ENCODE measurements at regions not wholly inside any gene's neighbourhood (a gene's known extent, or its start where the extent isn't known, plus 50 kb on each side); places are given as distances from the start of the nearest gene placed in this dataset.
"Not testable (repeated sequence)": the region's sequence is repeated elsewhere in the genome, so short reads cannot be mapped to it uniquely, and the experiment has no call there.

DNA sequence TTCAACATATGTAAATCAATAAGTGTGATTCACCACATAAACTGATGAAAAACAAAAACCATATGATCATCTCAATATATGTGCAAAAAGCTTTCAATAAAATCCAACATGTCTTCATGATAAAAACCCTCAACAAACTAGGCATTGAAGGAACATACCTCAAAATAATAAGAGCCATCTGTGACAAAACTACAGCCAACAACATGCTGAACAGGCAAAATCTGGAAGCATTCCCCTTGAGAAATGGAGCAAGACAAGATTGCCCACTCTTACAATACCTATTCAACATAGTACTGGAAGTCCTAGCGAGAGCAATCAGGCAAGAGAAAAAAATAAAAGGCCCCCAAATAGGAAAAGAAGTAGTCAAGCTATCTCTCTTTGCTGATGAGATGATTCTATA lies 76.5 kb downstream of the OTOR start:
- H3K27me3 ChIP-seq (ENCODE audit: control insufficient read depth, insufficient read depth, low read length), result no peaks in the 10 kb centered on the region
- H3K36me3 ChIP-seq (ENCODE audit: control insufficient read depth, insufficient read depth, low read length), result no peaks in the 10 kb centered on the region
- H3K4me1 ChIP-seq (ENCODE audit: control insufficient read depth, insufficient read depth, low read length), result no peaks in the 10 kb centered on the region
- no peak overlapping the region for H3K9ac ChIP-seq (ENCODE audit: low read depth, low read length)
- 0 out of 2 replicates have a peak, but pooled peaks cover 3% of the 10 kb centered on the region for H3K9me3 ChIP-seq (ENCODE audit: control insufficient read depth, insufficient read depth, low read length)
- no peak overlapping the region for H3K4me3 ChIP-seq (ENCODE audit: low read depth, low read length)
- H3K27ac ChIP-seq (ENCODE audit: low read depth, low read length), result no peak overlapping the region

DNA sequence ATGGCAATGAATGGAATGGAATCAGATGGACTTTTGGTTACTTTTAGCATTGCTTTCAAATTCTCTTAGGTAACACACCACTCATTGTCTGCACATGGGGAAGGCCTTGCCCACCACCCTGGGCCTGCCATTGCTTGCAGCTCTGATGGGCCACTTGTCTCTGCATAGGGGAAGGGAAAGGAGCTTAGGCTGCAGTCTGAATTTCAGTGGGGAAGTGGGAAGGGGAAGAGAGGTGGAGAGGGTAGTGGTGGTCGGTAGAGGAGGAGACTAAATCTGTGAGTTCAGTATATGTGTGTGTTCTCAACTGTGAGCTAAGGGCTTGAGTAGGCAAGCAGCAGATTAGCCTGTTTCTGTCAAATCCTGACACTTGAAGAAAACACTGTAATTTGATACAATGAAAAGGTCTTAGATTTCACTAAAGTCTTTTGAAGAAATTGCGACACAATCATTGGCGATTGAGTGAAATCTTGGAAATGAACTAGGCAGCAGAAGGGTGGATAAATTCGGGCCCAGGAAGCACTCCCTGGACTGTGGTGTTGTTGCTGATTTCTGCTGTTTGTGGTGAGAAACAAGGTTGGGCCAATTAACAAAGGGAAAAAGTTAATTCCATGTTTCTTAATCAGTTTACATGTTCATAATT lies 80.6 kb downstream of the OTOR start:
- H3K9ac ChIP-seq (ENCODE audit: low read depth, low read length), result no peak overlapping the region

DNA sequence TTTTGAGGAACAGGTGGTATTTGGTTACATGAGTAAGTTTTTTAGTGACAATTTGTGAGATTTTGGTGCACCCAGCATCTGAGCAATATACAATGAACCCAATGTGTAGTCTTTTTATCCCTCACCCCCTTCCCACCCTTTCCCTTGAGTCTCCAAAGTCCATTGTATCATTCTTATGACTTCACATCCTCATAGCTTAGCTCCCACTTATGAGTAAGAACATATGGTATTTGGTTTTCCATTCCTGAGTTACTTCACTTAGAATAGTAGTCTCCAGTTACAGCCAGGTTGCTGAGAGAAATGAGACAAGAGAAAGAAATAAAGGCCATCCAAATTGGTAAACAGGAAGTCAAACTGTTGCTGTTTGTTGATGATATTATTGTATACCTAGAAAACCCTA lies 87.5 kb downstream of the OTOR start:
- not testable (repeated sequence) for H3K27me3 ChIP-seq (ENCODE audit: control insufficient read depth, insufficient read depth, low read length); H3K36me3 ChIP-seq (ENCODE audit: control insufficient read depth, insufficient read depth, low read length); H3K4me3 ChIP-seq (ENCODE audit: low read depth, low read length); H3K27ac ChIP-seq (ENCODE audit: low read depth, low read length); H3K9me3 ChIP-seq (ENCODE audit: control insufficient read depth, insufficient read depth, low read length); H3K9ac ChIP-seq (ENCODE audit: low read depth, low read length); H3K4me1 ChIP-seq (ENCODE audit: control insufficient read depth, insufficient read depth, low read length)

More for the DNA sequence above, 80.6 kb downstream of the OTOR start:
- no peaks in the 10 kb centered on the region for H3K27me3 ChIP-seq (ENCODE audit: control insufficient read depth, insufficient read depth, low read length)
- H3K4me1 ChIP-seq (ENCODE audit: control insufficient read depth, insufficient read depth, low read length), result no peaks in the 10 kb centered on the region
- no peaks in the 10 kb centered on the region for H3K36me3 ChIP-seq (ENCODE audit: control insufficient read depth, insufficient read depth, low read length)
- no peaks in the 10 kb centered on the region for H3K9me3 ChIP-seq (ENCODE audit: control insufficient read depth, insufficient read depth, low read length)
- H3K27ac ChIP-seq (ENCODE audit: low read depth, low read length), result no peak overlapping the region
- no peak overlapping the region for H3K4me3 ChIP-seq (ENCODE audit: low read depth, low read length)

DNA sequence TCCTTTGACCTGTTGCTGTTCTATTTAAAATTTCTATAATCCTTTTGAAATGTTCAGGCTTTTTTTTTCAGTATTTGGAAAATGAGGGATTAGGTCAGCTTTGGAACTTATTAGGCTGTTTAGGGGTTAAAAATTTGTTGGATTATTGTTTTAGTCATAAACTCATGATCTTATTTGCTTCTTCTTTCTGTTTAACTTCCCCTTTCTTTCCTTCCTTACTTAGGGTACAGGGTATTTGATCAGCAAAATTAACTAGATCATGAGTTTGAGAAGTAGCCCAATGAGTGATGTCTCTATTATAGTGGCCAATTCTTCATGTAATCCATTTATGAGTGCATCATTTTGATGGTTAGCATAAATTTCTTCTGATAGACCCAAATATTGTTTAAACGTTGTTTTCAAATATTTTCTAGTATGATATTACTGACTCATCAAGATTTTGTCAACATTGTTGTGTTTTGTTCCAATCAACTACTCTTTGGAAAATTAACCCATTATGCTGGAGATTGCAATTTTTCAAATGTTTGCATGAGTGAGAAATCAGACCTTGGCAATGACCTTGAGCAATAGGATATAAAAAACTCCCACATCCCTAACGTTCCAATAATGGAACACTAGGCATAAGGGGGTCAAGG lies 94.4 kb downstream of the OTOR start:
- H3K9me3 ChIP-seq (ENCODE audit: control insufficient read depth, insufficient read depth, low read length), result no peaks in the 10 kb centered on the region
- H3K36me3 ChIP-seq (ENCODE audit: control insufficient read depth, insufficient read depth, low read length), result no peaks in the 10 kb centered on the region
- H3K27ac ChIP-seq (ENCODE audit: low read depth, low read length), result no peak overlapping the region
- H3K27me3 ChIP-seq (ENCODE audit: control insufficient read depth, insufficient read depth, low read length), result no peaks in the 10 kb centered on the region
- H3K4me1 ChIP-seq (ENCODE audit: control insufficient read depth, insufficient read depth, low read length), result peaks cover 6% of the 10 kb centered on the region; the same call in 1 of the 2 replicates
- no peak overlapping the region for H3K4me3 ChIP-seq (ENCODE audit: low read depth, low read length)
- H3K9ac ChIP-seq (ENCODE audit: low read depth, low read length), result no peak overlapping the region

DNA sequence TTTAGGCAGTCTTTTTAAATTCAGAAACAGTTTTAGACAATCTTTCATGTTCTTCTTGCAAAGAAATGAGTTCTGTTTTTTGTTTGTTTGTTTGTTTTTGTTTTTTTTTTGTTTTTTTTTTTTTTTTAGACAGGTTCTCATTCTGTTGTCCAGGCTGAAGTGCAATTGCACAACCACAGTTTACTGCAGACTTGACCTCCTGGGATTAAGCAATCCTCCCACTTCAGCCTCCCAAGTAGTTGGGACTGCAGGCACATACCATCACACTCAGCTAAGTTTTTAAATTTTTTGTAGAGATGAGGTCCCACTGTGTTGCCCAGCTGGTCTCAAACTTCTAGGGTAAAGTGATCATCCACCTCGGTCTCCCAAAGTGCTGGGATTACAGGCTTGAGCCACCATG lies 96.2 kb downstream of the OTOR start:
- Histone ChIP-seq H3K36me3 (ENCODE audit: control insufficient read depth, insufficient read depth, low read length) (no peaks in the 10 kb centered on the region), H3K4me3 (ENCODE audit: low read depth, low read length) (no peak overlapping the region), H3K9ac (ENCODE audit: low read depth, low read length) (no peak overlapping the region), H3K4me1 (ENCODE audit: control insufficient read depth, insufficient read depth, low read length) (peaks cover 19% of the 10 kb centered on the region), H3K27ac (ENCODE audit: low read depth, low read length) (no peak overlapping the region), H3K27me3 (ENCODE audit: control insufficient read depth, insufficient read depth, low read length) (no peaks in the 10 kb centered on the region), H3K9me3 (ENCODE audit: control insufficient read depth, insufficient read depth, low read length) (no peaks in the 10 kb centered on the region)

DNA sequence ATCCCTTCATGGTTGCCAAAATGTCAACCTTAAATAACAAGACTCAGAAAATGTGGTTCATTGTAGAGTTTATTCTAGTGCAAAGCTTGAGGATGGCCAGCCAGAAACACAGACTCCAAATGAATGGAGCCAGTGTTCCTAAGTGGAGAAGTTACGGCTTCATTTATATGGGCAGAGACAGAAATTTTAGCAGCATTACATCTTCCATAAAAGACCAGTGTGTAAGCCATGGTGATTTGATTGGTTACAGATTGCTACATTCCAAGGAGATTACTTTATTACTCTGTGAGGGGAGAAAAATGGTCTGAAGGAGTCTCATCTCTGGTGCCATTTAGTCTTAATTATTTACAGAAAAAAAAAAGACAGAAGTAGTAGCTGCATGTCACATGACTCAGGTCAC lies 97.8 kb downstream of the OTOR start:
- no peaks in the 10 kb centered on the region for H3K36me3 ChIP-seq (ENCODE audit: control insufficient read depth, insufficient read depth, low read length)
- no peak overlapping the region for H3K27ac ChIP-seq (ENCODE audit: low read depth, low read length)
- no peak overlapping the region for H3K9ac ChIP-seq (ENCODE audit: low read depth, low read length)
- no peak overlapping the region for H3K4me3 ChIP-seq (ENCODE audit: low read depth, low read length)
- H3K27me3 ChIP-seq (ENCODE audit: control insufficient read depth, insufficient read depth, low read length), result no peaks in the 10 kb centered on the region
- peaks cover 19% of the 10 kb centered on the region for H3K4me1 ChIP-seq (ENCODE audit: control insufficient read depth, insufficient read depth, low read length)
- no peaks in the 10 kb centered on the region for H3K9me3 ChIP-seq (ENCODE audit: control insufficient read depth, insufficient read depth, low read length)

DNA sequence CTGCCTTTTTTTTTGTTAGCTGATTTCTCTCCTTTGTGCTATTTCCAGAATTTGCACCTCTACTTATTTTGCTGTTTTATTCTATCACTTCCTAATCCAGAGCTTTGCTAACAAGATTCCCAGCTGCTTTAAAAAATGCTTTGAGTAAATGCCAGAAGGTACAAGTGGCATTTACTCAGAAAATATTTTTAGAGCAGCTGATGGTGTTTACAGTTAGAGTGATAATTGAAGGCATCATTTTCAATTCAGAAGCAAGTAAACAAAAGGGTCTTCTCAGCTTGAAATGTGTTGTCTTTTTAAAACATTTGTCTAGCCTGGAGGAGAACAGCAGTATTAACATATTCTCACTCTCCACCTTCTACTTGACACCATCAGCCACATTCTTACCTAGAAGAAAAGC lies 99.9 kb downstream of the OTOR start:
- no peaks in the 10 kb centered on the region for H3K9me3 ChIP-seq (ENCODE audit: control insufficient read depth, insufficient read depth, low read length)
- H3K36me3 ChIP-seq (ENCODE audit: control insufficient read depth, insufficient read depth, low read length), result no peaks in the 10 kb centered on the region
- H3K4me3 ChIP-seq (ENCODE audit: low read depth, low read length), result no peak overlapping the region
- H3K9ac ChIP-seq (ENCODE audit: low read depth, low read length), result no peak overlapping the region
- no peaks in the 10 kb centered on the region for H3K27me3 ChIP-seq (ENCODE audit: control insufficient read depth, insufficient read depth, low read length)
- no peak overlapping the region for H3K27ac ChIP-seq (ENCODE audit: low read depth, low read length)
- H3K4me1 ChIP-seq (ENCODE audit: control insufficient read depth, insufficient read depth, low read length), result peaks cover 19% of the 10 kb centered on the region

DNA sequence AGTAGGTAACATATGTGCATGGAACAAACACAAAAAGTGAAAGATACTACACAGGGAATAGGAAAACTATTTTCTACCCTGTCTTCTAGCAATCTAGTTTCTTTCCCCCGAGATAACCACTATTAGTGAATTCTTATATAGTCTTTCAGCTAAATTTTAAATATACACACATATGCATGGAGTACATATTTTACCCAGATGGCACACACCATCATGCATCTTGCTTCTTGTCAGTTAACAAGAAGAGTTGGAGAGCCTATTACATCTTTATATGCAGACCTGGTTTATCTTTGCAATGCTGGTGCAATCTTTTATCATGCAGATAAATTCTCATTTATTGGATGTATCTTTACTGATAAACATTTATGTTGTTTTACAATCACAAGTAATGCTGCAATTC lies 100.4 kb downstream of the OTOR start:
- Histone ChIP-seq H3K27me3 (ENCODE audit: control insufficient read depth, insufficient read depth, low read length) (no peaks in the 10 kb centered on the region), H3K4me1 (ENCODE audit: control insufficient read depth, insufficient read depth, low read length) (peaks cover 19% of the 10 kb centered on the region), H3K9me3 (ENCODE audit: control insufficient read depth, insufficient read depth, low read length) (no peaks in the 10 kb centered on the region), H3K27ac (ENCODE audit: low read depth, low read length) (no peak overlapping the region), H3K9ac (ENCODE audit: low read depth, low read length) (no peak overlapping the region), H3K4me3 (ENCODE audit: low read depth, low read length) (no peak overlapping the region), H3K36me3 (ENCODE audit: control insufficient read depth, insufficient read depth, low read length) (no peaks in the 10 kb centered on the region)

DNA sequence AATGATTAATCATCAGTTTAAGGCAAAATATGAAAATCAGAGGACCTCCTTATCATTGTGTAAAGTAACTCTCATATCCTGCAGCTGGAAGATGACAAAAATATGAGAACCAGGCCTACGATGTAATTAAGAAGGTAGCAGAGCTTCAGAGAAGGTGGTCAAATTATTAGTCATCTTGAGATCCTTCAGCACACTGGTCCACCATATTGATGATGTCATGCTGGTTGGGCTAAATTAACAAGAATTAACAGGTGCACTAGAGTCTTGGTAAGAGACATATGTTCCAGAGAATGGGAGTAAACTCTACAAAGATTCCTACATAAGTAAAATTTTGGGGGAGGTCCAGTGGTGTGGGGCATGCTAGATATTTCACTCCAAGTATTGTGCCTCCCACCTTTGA lies 112.8 kb downstream of the OTOR start:
- Histone ChIP-seq H3K4me1 (ENCODE audit: control insufficient read depth, insufficient read depth, low read length) (no peaks in the 10 kb centered on the region), H3K9me3 (ENCODE audit: control insufficient read depth, insufficient read depth, low read length) (no peaks in the 10 kb centered on the region), H3K27me3 (ENCODE audit: control insufficient read depth, insufficient read depth, low read length) (no peaks in the 10 kb centered on the region), H3K9ac (ENCODE audit: low read depth, low read length) (no peak overlapping the region), H3K36me3 (ENCODE audit: control insufficient read depth, insufficient read depth, low read length) (no peaks in the 10 kb centered on the region), H3K4me3 (ENCODE audit: low read depth, low read length) (no peak overlapping the region), H3K27ac (ENCODE audit: low read depth, low read length) (no peak overlapping the region)

DNA sequence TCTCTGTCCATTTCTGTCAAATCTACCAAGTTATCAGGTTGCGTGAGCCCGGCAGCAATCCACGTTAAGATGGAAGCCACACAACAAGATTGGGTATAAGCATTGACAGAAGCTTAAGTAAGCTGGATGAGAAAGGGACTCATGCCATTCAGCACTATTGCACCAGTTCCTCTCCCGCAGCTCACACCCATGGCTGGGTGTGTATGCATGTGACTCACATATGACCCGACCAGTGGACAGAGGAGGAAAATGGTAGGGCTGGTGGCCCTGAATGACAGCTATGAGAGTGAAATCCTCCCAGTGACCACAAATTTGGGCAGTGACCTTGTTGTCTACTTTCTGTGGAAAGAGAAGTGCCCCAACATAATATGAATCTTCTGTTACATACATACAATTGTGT lies 113.5 kb downstream of the OTOR start:
- Histone ChIP-seq H3K9ac (ENCODE audit: low read depth, low read length) (no peak overlapping the region), H3K9me3 (ENCODE audit: control insufficient read depth, insufficient read depth, low read length) (no peaks in the 10 kb centered on the region), H3K4me1 (ENCODE audit: control insufficient read depth, insufficient read depth, low read length) (no peaks in the 10 kb centered on the region), H3K36me3 (ENCODE audit: control insufficient read depth, insufficient read depth, low read length) (no peaks in the 10 kb centered on the region), H3K4me3 (ENCODE audit: low read depth, low read length) (no peak overlapping the region), H3K27me3 (ENCODE audit: control insufficient read depth, insufficient read depth, low read length) (no peaks in the 10 kb centered on the region), H3K27ac (ENCODE audit: low read depth, low read length) (no peak overlapping the region)

DNA sequence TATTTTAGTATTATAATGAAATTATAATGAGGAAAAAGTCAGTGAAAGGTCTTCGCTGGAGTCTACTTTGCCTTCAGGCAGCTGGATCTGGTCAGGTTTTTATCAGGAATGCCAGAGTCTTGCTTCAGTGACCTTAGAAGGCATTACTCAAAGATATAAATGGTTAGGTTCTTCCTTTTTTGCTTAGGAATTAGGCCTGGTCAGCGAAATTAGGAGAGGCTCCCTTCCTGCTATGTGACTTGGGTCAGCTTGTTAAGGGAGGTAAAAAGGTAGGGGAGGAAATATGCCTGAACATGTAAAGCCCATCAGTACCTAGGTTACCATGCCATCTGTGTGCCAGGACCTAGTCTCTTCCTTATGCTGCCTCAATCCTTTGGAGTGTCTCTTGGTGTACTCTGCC lies 115.1 kb downstream of the OTOR start:
- Histone ChIP-seq H3K9me3 (ENCODE audit: control insufficient read depth, insufficient read depth, low read length) (no peaks in the 10 kb centered on the region), H3K27me3 (ENCODE audit: control insufficient read depth, insufficient read depth, low read length) (no peaks in the 10 kb centered on the region), H3K4me1 (ENCODE audit: control insufficient read depth, insufficient read depth, low read length) (no peaks in the 10 kb centered on the region), H3K36me3 (ENCODE audit: control insufficient read depth, insufficient read depth, low read length) (no peaks in the 10 kb centered on the region), H3K9ac (ENCODE audit: low read depth, low read length) (no peak overlapping the region), H3K27ac (ENCODE audit: low read depth, low read length) (no peak overlapping the region), H3K4me3 (ENCODE audit: low read depth, low read length) (no peak overlapping the region)
